Thyroid gland (tissue), 4 donors: ENCODE measurements at regions not wholly inside any gene's neighbourhood (a gene's known extent, or its start where the extent isn't known, plus 50 kb on each side); places are given as distances from the start of the nearest gene placed in this dataset.

ENCODE experiments used
- DNase-seq, 2 donors: peaks; one replicate each; pipeline ENCODE4 v3.0.0-alpha.2; 2019
- H3K27ac ChIP-seq, 3 donors: fragments of 200-600 bp; sonication (generic); 1 replicate in 2 of 3; 2 replicates in 1 of 3; pipeline ENCODE4 v1.5.1; 2016 to 2019; ENCODE audit warnings: mild to moderate bottlenecking in 1 of 3, moderate library complexity in 1 of 3
- H3K27me3 ChIP-seq: fragments of 200-600 bp; sonication (generic); one replicate; pipeline ENCODE4 v1.5.1; 2019
- H3K36me3 ChIP-seq, 2 donors: fragments of 200-600 bp; sonication (generic); one replicate each; pipeline ENCODE4 v1.5.1; 2016 to 2019
- H3K4me1 ChIP-seq, 2 donors: fragments of 200-600 bp; sonication (generic); one replicate each; pipeline ENCODE4 v1.5.1; 2017 to 2019
- H3K4me3 ChIP-seq, 3 donors: fragments of 200-600 bp; sonication (generic); replicated peaks in 1 of 3; 1 replicate in 2 of 3; 2 replicates in 1 of 3; pipeline ENCODE4 v1.5.1; 2016; ENCODE audit warnings: mild to moderate bottlenecking in 1 of 3
- H3K9me3 ChIP-seq: fragments of 200-600 bp; sonication (generic); one replicate; pipeline ENCODE4 v1.5.1; 2017
- POLR2A ChIP-seq, 2 donors: fragments of 450-650 bp; IDR thresholded peaks; one replicate each; pipeline ENCODE4 v1.6.1; 2017; ENCODE audit warnings: antibody characterized with exemption in 2 of 2, mild to moderate bottlenecking in 2 of 2, moderate library complexity in 1 of 2
- WGBS, 2 donors: methylation state at CpG; one replicate each; pipeline ENCODE4 v1.1.5; 2017; 5-methylcytosine and 5-hydroxymethylcytosine counted together
- intact Hi-C: fragments of 100-400 bp; cut with DNase I; formaldehyde crosslinking; loops from one replicate; pipeline ENCODE4 v1.15.1; 2023
- TF ChIP-seq, protein P1 (sequence below), 6 experiments: fragments of 200-600 bp in 3 of 6; fragments of 450-650 bp in 3 of 6; sonication (generic) in 3 of 6; IDR thresholded peaks; one replicate each; pipeline ENCODE4 v1.5.1; 2016 to 2019; ENCODE audit warnings: antibody characterized with exemption in 6 of 6, mild to moderate bottlenecking in 2 of 6, inconsistent platforms in 1 of 6, moderate library complexity in 1 of 6

DNA sequence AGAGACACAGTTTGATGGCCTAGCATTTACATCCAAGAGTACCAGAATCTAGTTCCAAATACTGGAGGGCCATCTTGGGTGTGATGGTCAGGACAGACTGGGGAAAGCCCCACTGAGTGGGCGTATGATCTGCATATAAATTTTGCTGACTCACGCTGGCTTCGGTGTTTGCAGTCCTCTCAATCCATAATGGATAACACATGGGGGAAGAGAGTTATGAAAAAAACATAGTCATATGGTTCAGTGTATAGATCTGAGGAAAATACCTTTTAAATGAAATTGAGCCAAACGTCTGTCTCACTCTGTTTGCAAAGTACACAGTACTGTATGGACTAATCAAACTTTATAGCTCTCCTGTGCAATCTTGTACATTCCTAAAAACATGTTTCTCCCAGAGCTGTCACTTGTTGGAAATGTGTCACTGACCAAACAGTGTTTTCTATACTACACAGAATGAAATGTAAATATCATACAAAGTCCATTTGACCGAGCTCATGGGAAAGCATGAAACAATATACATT is 125.3 kb upstream of the THBS1 start:
- Histone ChIP-seq H3K36me3 (no peaks in the 10 kb centered on the region), H3K4me1 (no peaks in the 10 kb centered on the region), H3K27ac (no peak overlapping the region), H3K4me3 (no peak overlapping the region), H3K9me3 (no peaks in the 10 kb centered on the region), H3K27me3 (no peaks in the 10 kb centered on the region)
- DNase-seq, result no peak
- intact Hi-C loops, result no loop called here
- TF ChIP-seq, protein P1, sequence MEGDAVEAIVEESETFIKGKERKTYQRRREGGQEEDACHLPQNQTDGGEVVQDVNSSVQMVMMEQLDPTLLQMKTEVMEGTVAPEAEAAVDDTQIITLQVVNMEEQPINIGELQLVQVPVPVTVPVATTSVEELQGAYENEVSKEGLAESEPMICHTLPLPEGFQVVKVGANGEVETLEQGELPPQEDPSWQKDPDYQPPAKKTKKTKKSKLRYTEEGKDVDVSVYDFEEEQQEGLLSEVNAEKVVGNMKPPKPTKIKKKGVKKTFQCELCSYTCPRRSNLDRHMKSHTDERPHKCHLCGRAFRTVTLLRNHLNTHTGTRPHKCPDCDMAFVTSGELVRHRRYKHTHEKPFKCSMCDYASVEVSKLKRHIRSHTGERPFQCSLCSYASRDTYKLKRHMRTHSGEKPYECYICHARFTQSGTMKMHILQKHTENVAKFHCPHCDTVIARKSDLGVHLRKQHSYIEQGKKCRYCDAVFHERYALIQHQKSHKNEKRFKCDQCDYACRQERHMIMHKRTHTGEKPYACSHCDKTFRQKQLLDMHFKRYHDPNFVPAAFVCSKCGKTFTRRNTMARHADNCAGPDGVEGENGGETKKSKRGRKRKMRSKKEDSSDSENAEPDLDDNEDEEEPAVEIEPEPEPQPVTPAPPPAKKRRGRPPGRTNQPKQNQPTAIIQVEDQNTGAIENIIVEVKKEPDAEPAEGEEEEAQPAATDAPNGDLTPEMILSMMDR (IDR thresholded peaks at IDR 0.05), result no peak
- 70 to 76% methylated on average over 5 of the region's 5 CpGs for WGBS, 2 donors

- Histone ChIP-seq H3K27me3 (no peaks in the 10 kb centered on the region), H3K9me3 (no peaks in the 10 kb centered on the region), H3K27ac (no peak overlapping the region), H3K4me1 (no peaks in the 10 kb centered on the region), H3K4me3 (no peak overlapping the region), H3K36me3 (no peaks in the 10 kb centered on the region)
- TF ChIP-seq, protein P1 (IDR thresholded peaks at IDR 0.05), result no peak
- no peak for TF ChIP-seq POLR2A (IDR thresholded peaks at IDR 0.05)
- WGBS, 2 donors, result 92 to 95% methylated on average over 2 of the region's 2 CpGs
- intact Hi-C loops, result no loop called here
- no peak for DNase-seq
These were observed 124.7 kb upstream of the THBS1 start for GRCh38 chr15:39456159-39456558.

- 94 to 95% methylated on average over 10 of the region's 10 CpGs for WGBS, 2 donors
- no peak for DNase-seq
- TF ChIP-seq, protein P1 (IDR thresholded peaks at IDR 0.05), result no peak
- TF ChIP-seq POLR2A (IDR thresholded peaks at IDR 0.05), result no peak
- no peak overlapping the region for H3K27ac ChIP-seq
- no peaks in the 10 kb centered on the region for H3K9me3 ChIP-seq
- intact Hi-C loops, result no loop called here
- no peak overlapping the region for H3K4me3 ChIP-seq
- H3K4me1 ChIP-seq, result no peaks in the 10 kb centered on the region
- H3K27me3 ChIP-seq, result no peaks in the 10 kb centered on the region
- no peaks in the 10 kb centered on the region for H3K36me3 ChIP-seq
These were observed 124.1 kb upstream of the THBS1 start for GRCh38 chr15:39456582-39457330.

DNA sequence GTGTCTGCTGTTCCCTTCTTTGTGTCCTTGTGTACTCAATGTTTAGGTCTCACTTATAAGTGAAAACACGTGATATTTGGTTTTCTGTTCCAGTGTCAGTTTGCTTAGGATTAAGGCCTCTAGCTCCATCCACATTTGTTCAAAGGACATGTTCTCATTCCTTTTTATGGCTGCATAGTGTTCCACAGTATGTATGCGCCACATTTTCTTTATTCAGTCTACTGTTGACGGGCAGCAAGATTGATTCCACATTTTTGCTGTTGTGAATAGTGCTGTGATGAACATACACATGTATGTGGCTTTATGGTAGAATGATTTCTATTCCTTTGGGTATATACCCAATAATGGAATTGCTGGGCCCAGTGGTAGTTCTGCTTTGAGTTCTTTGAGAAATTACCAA is 122.7 kb upstream of the THBS1 start:
- H3K4me3 ChIP-seq, result no peak overlapping the region
- no peaks in the 10 kb centered on the region for H3K9me3 ChIP-seq
- H3K36me3 ChIP-seq, result no peaks in the 10 kb centered on the region
- no peaks in the 10 kb centered on the region for H3K27me3 ChIP-seq
- intact Hi-C loops, result no loop called here
- 96 to 99% methylated on average over 3 of the region's 3 CpGs for WGBS, 2 donors
- no peaks in the 10 kb centered on the region for H3K4me1 ChIP-seq
- no peak for TF ChIP-seq POLR2A (IDR thresholded peaks at IDR 0.05)
- TF ChIP-seq, protein P1 (IDR thresholded peaks at IDR 0.05), result no peak
- no peak for DNase-seq
- H3K27ac ChIP-seq, result no peak overlapping the region

- Histone ChIP-seq H3K27ac (no peak overlapping the region), H3K4me1 (no peaks in the 10 kb centered on the region), H3K36me3 (no peaks in the 10 kb centered on the region), H3K9me3 (no peaks in the 10 kb centered on the region), H3K4me3 (no peak overlapping the region), H3K27me3 (no peaks in the 10 kb centered on the region)
- DNase-seq, result no peak
- intact Hi-C loops, result no loop called here
- WGBS, 2 donors, result 84 to 87% methylated on average over 1 of the region's 1 CpG
- TF ChIP-seq POLR2A (IDR thresholded peaks at IDR 0.05), result no peak
- TF ChIP-seq, protein P1 (IDR thresholded peaks at IDR 0.05), result no peak
These were observed 121.3 kb upstream of the THBS1 start for GRCh38 chr15:39459548-39459947.
